Body of pancreas (tissue), 4 donors: ENCODE measurements at regions not wholly inside any gene's neighbourhood (a gene's known extent, or its start where the extent isn't known, plus 50 kb on each side); places are given as distances from the start of the nearest gene placed in this dataset.

Experiments
- CTCF ChIP-seq, 7 experiments: fragments of 450-650 bp in 4 of 7; fragments of 200-600 bp in 3 of 7; sonication (generic) in 3 of 7; IDR thresholded peaks; one replicate each; pipeline ENCODE4 v1.5.1; 2016 to 2019; ENCODE audit warnings: antibody characterized with exemption in 7 of 7
- POLR2A ChIP-seq, 3 donors: fragments of 450-650 bp; IDR thresholded peaks; one replicate each; pipeline ENCODE4 v1.6.1; 2016; ENCODE audit warnings: antibody characterized with exemption in 3 of 3, mild to moderate bottlenecking in 2 of 3

GRCh38 chr7:113787106-113787505 lies 131.7 kb downstream of the PPP1R3A start:
- no peak for TF ChIP-seq POLR2A (IDR thresholded peaks at IDR 0.05)
- no peak for TF ChIP-seq CTCF (IDR thresholded peaks at IDR 0.05)
